ENCODE measurements at regions not wholly inside any gene's neighbourhood (a gene's known extent, or its start where the extent isn't known, plus 50 kb on each side); places are given as distances from the start of the nearest gene placed in this dataset.

- no peak for TF ChIP-seq ZNF148 (tag by site-specific recombination; IDR thresholded peaks at IDR 0.05; ENCODE audit: borderline replicate concordance)
Measured at GRCh38 chrX:113019958-113020357, 179.3 kb upstream of the AMOT start (continued).

DNA sequence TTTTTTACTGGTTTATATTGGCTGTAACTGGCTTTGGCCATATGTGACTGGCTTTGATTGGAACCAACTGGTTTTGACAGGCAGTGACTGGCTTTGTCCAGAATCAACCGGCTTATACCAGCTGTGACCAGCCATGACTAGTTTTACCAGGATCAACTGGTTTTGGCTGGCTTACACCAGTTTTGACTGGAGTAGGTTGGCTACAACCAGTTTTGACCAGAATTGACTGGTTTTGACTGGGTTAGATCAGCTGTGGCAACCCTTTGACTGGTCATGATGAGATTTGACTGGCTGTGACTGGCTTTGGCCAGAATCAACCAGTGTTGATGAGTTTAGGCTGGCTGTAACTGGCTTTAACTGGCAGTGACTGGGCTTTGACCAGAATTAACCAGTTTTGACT lies 169.2 kb upstream of the AMOT start:
- Histone ChIP-seq H3K4me3 (ENCODE audit: low read depth, low read length) (no peak overlapping the region), H3K9me3 (ENCODE audit: control insufficient read depth, insufficient read depth, low read depth, low read length) (no peaks in the 10 kb centered on the region; the same call in 1 of the 2 replicates), H3K4me1 (ENCODE audit: control insufficient read depth, insufficient read depth, low read length) (no peaks in the 10 kb centered on the region), H3K36me3 (ENCODE audit: control insufficient read depth in 2 of 2, insufficient read depth in 1 of 2, low read length in 2 of 2) (no peaks in the 10 kb centered on the region), H3K27ac (ENCODE audit: extremely low read depth, low read depth, low read length) (no peak overlapping the region)
- CTCF ChIA-PET: no interaction called here
- POLR2A ChIA-PET: no interaction called here
- TF ChIP-seq ZBTB20 (tag by site-specific recombination; IDR thresholded peaks at IDR 0.05) (no peak), ZNF174 (tag by site-specific recombination; IDR thresholded peaks at IDR 0.05) (no peak), ZNF558 (tag by site-specific recombination; IDR thresholded peaks at IDR 0.05) (no peak), ZNF548 (tag by site-specific recombination; IDR thresholded peaks at IDR 0.05) (no peak), ZNF677 (tag by site-specific recombination; IDR thresholded peaks at IDR 0.05) (no peak), TCF7L2 (IDR thresholded peaks at IDR 0.05; ENCODE audit: borderline replicate concordance, low read depth, low read length) (no peak), ZNF626 (tag by site-specific recombination; IDR thresholded peaks at IDR 0.05) (no peak), ZNF473 (tag by site-specific recombination; IDR thresholded peaks at IDR 0.05) (no peak), MZF1 (tag by site-specific recombination; IDR thresholded peaks at IDR 0.05; ENCODE audit: borderline replicate concordance) (no peak)
- TF ChIP-seq, protein P1, sequence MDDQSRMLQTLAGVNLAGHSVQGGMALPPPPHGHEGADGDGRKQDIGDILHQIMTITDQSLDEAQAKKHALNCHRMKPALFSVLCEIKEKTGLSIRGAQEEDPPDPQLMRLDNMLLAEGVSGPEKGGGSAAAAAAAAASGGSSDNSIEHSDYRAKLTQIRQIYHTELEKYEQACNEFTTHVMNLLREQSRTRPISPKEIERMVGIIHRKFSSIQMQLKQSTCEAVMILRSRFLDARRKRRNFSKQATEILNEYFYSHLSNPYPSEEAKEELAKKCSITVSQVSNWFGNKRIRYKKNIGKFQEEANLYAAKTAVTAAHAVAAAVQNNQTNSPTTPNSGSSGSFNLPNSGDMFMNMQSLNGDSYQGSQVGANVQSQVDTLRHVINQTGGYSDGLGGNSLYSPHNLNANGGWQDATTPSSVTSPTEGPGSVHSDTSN (CRISPR knock-in tag; IDR thresholded peaks at IDR 0.05): no peak

- Histone ChIP-seq H3K27ac (ENCODE audit: extremely low read depth, low read depth, low read length) (no peak overlapping the region), H3K9me3 (ENCODE audit: control insufficient read depth, insufficient read depth, low read depth, low read length) (no peaks in the 10 kb centered on the region; the same call in 1 of the 2 replicates), H3K4me3 (ENCODE audit: low read depth, low read length) (no peak overlapping the region), H3K4me1 (ENCODE audit: control insufficient read depth, insufficient read depth, low read length) (no peaks in the 10 kb centered on the region), H3K36me3 (ENCODE audit: control insufficient read depth in 2 of 2, insufficient read depth in 1 of 2, low read length in 2 of 2) (no peaks in the 10 kb centered on the region)
- ChIA-PET POLR2A (no interaction called here), CTCF (no interaction called here)
- TF ChIP-seq, protein P2, sequence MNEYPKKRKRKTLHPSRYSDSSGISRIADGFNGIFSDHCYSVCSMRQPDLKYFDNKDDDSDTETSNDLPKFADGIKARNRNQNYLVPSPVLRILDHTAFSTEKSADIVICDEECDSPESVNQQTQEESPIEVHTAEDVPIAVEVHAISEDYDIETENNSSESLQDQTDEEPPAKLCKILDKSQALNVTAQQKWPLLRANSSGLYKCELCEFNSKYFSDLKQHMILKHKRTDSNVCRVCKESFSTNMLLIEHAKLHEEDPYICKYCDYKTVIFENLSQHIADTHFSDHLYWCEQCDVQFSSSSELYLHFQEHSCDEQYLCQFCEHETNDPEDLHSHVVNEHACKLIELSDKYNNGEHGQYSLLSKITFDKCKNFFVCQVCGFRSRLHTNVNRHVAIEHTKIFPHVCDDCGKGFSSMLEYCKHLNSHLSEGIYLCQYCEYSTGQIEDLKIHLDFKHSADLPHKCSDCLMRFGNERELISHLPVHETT (tag by site-specific recombination; IDR thresholded peaks at IDR 0.05): no peak
- TF ChIP-seq, protein P3, sequence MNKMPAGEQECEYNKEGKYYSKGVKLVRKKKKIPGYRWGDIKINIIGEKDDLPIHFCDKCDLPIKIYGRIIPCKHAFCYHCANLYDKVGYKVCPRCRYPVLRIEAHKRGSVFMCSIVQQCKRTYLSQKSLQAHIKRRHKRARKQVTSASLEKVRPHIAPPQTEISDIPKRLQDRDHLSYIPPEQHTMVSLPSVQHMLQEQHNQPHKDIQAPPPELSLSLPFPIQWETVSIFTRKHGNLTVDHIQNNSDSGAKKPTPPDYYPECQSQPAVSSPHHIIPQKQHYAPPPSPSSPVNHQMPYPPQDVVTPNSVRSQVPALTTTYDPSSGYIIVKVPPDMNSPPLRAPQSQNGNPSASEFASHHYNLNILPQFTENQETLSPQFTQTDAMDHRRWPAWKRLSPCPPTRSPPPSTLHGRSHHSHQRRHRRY (tag by site-specific recombination; IDR thresholded peaks at IDR 0.05): no peak
- TF ChIP-seq HOXD13 (CRISPR knock-in tag; IDR thresholded peaks at IDR 0.05; ENCODE audit: borderline replicate concordance) (no peak), ZNF138 (tag by site-specific recombination; IDR thresholded peaks at IDR 0.05; ENCODE audit: borderline replicate concordance) (no peak), ZNF121 (tag by site-specific recombination; IDR thresholded peaks at IDR 0.05) (no peak)
Measured at GRCh38 chrX:113009029-113009428, 168.4 kb upstream of the AMOT start.

Measured in HEK293 (cell line).